ENCODE measurements at regions not wholly inside any gene's neighbourhood (a gene's known extent, or its start where the extent isn't known, plus 50 kb on each side); places are given as distances from the start of the nearest gene placed in this dataset.

- no peaks in the 10 kb centered on the region for H3K27me3 ChIP-seq (ENCODE audit: insufficient read depth in 3 of 3, low read length in 2 of 3)
- WGBS, 3 donors = 61 to 63% (median 62%) methylated on average over 22 of the region's 22 CpGs
- no peak overlapping the region for H3K4me3 ChIP-seq
- no peaks in the 10 kb centered on the region for H3K4me1 ChIP-seq
- no peaks in the 10 kb centered on the region for H3K9me3 ChIP-seq
- intact Hi-C loops (cut with DNase I) = no loop called here
- peak in 3 of 4 donors; percentile 43 to 72 (median 49) for ATAC-seq
- DNase-seq = no peak
- H3K27ac ChIP-seq = no peak overlapping the region
- no peak for TF ChIP-seq CTCF (IDR thresholded peaks at IDR 0.05)
- no peaks in the 10 kb centered on the region for H3K36me3 ChIP-seq (ENCODE audit: insufficient read depth in 1 of 2, low read depth in 1 of 2)
These were observed 78.6 kb upstream of the TBX3 start for GRCh38 chr12:114762490-114763110.

- no peak for ATAC-seq
- intact Hi-C loops (cut with DNase I) = no loop called here
These were observed 76.3 kb upstream of the TBX3 start for GRCh38 chr12:114760151-114760877.

GRCh38 chr12:114759635-114760034, 75.7 kb upstream of the TBX3 start:
- intact Hi-C loops (cut with DNase I) = no loop called here
- Histone ChIP-seq H3K27me3 (ENCODE audit: insufficient read depth in 3 of 3, low read length in 2 of 3) (no peaks in the 10 kb centered on the region), H3K4me3 (no peak overlapping the region), H3K36me3 (ENCODE audit: insufficient read depth in 1 of 2, low read depth in 1 of 2) (no peaks in the 10 kb centered on the region), H3K9me3 (no peaks in the 10 kb centered on the region), H3K27ac (no peak overlapping the region), H3K4me1 (no peaks in the 10 kb centered on the region)
- no peak for ATAC-seq
- 95% methylated on average over 11 of the region's 11 CpGs for WGBS, 3 donors
- no peak for DNase-seq
- no peak for TF ChIP-seq CTCF (IDR thresholded peaks at IDR 0.05)

More at GRCh38 chr12:114760151-114760877, 76.3 kb upstream of the TBX3 start:
- H3K27ac ChIP-seq = no peak overlapping the region
- DNase-seq = no peak
- H3K4me1 ChIP-seq = no peaks in the 10 kb centered on the region
- H3K9me3 ChIP-seq = no peaks in the 10 kb centered on the region
- H3K36me3 ChIP-seq (ENCODE audit: insufficient read depth in 1 of 2, low read depth in 1 of 2) = no peaks in the 10 kb centered on the region
- WGBS, 3 donors = 48 to 63% (median 53%) methylated on average over 10 of the region's 10 CpGs
- H3K4me3 ChIP-seq = no peak overlapping the region
- TF ChIP-seq CTCF (IDR thresholded peaks at IDR 0.05) = no peak
- H3K27me3 ChIP-seq (ENCODE audit: insufficient read depth in 3 of 3, low read length in 2 of 3) = no peaks in the 10 kb centered on the region

- H3K9me3 ChIP-seq = no peaks in the 10 kb centered on the region
- no peak for ATAC-seq
- TF ChIP-seq CTCF (IDR thresholded peaks at IDR 0.05) = no peak
- DNase-seq = no peak
- H3K36me3 ChIP-seq (ENCODE audit: insufficient read depth in 1 of 2, low read depth in 1 of 2) = no peaks in the 10 kb centered on the region
- no peaks in the 10 kb centered on the region for H3K4me1 ChIP-seq
- intact Hi-C loops (cut with DNase I) = no loop called here
- no peak overlapping the region for H3K4me3 ChIP-seq
- 78 to 86% (median 82%) methylated on average over 4 of the region's 4 CpGs for WGBS, 3 donors
- H3K27ac ChIP-seq = no peak overlapping the region
- no peaks in the 10 kb centered on the region for H3K27me3 ChIP-seq (ENCODE audit: insufficient read depth in 3 of 3, low read length in 2 of 3)
These were observed 73.8 kb upstream of the TBX3 start for GRCh38 chr12:114757684-114758325.

Data from psoas muscle (tissue), 7 donors.